ENCODE measurements at regions not wholly inside any gene's neighbourhood (a gene's known extent, or its start where the extent isn't known, plus 50 kb on each side); places are given as distances from the start of the nearest gene placed in this dataset.
"Not testable (repeated sequence)": the region's sequence is repeated elsewhere in the genome, so short reads cannot be mapped to it uniquely, and the experiment has no call there.

DNA sequence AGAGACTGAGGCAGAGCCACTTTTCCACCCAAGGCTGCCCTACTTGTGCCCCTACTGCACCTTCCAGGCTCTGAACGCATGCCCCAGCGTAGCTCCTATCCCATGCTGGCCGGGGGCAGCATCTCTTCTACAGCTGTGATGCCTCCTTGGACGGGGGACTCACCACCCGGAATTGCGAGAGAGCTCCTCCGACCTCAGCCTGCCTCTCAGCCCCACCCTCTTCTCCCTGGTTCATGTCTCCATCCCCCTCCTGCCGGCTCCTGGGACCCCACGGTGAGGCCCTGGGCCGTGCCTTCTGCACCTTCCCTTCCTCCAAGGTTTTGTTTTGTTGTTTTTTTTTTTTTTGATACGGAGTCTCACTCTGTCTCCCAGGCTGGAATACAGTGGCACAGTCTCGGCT is 112.4 kb downstream of the MICALL2 start:
- Mint-ChIP-seq H3K4me1 (no peaks in the 10 kb centered on the region), H3K27ac (no peak overlapping the region), H3K9me3 (peaks cover 0 to 1% (median 0%) of the 10 kb centered on the region in 6 donors), H3K4me3 (no peak overlapping the region), H3K36me3 (no peaks in the 10 kb centered on the region), H3K27me3 (ENCODE audit: low read depth in 3 of 3) (peaks cover 3 to 8% (median 7%) of the 10 kb centered on the region in 3 donors)
- no peak for DNase-seq

DNA sequence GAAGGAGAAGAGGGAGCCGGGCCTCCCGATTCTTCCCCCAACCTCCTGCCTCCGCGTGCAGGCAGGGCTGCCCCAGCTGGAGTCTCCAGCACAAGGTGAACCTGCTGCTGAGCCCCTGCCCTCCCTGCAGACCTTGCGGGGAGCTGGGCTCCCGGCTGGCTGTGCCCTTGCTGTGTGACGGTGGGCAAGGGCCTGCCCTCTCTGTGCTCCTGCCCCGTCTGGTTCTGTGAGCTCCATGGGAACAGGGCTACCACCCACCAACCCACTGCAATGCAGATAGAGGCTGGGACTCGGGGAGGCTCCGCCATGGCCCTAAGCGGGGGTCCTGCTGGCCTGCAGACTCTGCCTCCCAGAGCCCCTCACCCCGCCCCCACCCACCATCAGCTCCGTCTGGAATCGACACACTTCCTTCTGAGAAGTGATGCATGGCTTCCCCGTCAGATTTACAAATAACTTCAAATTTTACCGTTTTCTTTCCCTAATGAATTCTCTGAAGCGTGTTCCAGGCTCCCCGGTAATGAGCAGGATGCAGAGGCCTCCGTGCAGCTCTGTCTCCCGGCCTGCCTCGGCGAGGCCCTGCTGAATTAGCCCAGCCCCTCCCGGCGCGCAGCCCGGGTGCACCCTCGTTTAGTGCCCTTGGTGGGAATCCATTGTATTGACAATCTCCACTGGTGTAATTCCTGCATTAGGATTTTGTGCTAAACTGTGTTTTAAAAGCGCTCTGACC is 111.0 kb downstream of the MICALL2 start:
- H3K4me3 Mint-ChIP-seq, result no peak overlapping the region
- no peak overlapping the region for H3K27ac Mint-ChIP-seq
- H3K36me3 Mint-ChIP-seq, result no peaks in the 10 kb centered on the region
- peaks cover 3 to 8% (median 7%) of the 10 kb centered on the region in 3 donors for H3K27me3 Mint-ChIP-seq (ENCODE audit: low read depth in 3 of 3)
- H3K9me3 Mint-ChIP-seq, result no peaks in the 10 kb centered on the region
- no peak for DNase-seq
- H3K4me1 Mint-ChIP-seq, result no peaks in the 10 kb centered on the region

GRCh38 chr7:1348823-1349335 is 110.4 kb downstream of the MICALL2 start:
- DNase-seq, result no peak
- no peak overlapping the region for H3K27ac Mint-ChIP-seq

DNA sequence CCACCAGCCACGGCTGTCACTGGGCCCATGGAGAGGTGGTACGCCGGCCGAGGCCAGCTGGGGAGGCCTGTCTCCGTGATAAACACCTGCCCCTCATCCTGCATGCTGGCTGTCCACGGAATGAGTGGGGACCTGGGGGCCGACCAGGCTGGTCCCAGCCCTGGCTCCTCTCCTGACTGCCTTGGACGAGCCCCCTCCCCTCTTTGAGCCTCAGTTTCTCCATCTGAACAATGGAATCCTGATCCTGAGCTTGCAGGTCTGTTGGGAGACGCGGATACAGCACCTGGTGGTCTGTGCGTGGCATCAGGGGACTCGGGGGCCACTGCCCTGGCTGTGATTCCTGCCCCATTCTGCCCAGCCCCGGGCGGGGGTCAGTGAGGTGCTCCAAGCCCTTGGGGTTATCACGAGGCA is 109.9 kb downstream of the MICALL2 start:
- no peak for DNase-seq
- Mint-ChIP-seq H3K9me3 (no peaks in the 10 kb centered on the region), H3K27ac (no peak overlapping the region), H3K4me3 (no peak overlapping the region), H3K4me1 (no peaks in the 10 kb centered on the region), H3K27me3 (ENCODE audit: low read depth in 3 of 3) (peaks cover 3 to 10% (median 7%) of the 10 kb centered on the region in 3 donors), H3K36me3 (no peaks in the 10 kb centered on the region)

More at GRCh38 chr7:1348823-1349335, 110.4 kb downstream of the MICALL2 start:
- Mint-ChIP-seq H3K4me3 (no peak overlapping the region), H3K36me3 (no peaks in the 10 kb centered on the region), H3K27me3 (ENCODE audit: low read depth in 3 of 3) (peaks cover 3 to 9% (median 8%) of the 10 kb centered on the region in 3 donors), H3K4me1 (no peaks in the 10 kb centered on the region), H3K9me3 (no peaks in the 10 kb centered on the region)

DNA sequence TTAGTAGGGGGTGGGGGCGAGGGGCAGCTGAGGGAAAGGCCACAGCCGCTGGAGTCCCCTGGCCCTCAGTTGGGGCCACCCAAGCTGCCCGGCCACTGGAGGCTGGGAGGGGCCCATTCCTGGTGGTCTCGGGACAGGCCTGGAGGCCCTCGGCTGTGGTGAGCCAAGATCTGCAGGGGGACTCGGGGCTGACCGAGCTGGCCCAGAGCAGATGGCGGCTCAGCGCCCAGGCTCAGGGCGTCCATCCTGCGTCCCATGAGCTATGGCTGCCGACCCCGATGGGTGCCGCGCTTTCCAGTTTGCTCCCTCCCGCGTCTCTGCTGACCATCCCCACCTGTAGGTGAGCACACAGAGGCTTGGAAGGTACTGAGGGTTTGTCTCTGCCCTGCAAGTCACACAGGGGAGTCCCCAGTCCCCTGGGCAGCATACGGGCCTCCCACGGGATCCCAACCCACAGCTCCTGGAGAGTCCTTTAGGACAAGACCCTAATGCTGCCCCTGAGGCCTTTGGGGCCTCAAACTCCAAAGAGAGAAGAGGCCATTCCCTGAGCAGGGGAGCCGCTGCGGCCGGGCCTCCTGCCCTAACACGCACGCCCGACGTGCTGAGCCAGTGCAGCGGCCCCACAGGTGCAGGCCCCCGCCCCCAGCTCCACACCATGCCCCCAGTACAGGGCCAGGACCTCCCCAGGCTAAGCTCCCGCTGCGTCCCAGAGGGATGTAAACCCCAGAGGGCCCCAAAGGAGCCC is 107.2 kb downstream of the MICALL2 start:
- Mint-ChIP-seq H3K27ac (no peak overlapping the region), H3K4me1 (no peaks in the 10 kb centered on the region), H3K36me3 (no peaks in the 10 kb centered on the region), H3K9me3 (no peaks in the 10 kb centered on the region), H3K4me3 (no peak overlapping the region), H3K27me3 (ENCODE audit: low read depth in 3 of 3) (peaks cover 3 to 15% (median 8%) of the 10 kb centered on the region in 3 donors)
- DNase-seq, result no peak

DNA sequence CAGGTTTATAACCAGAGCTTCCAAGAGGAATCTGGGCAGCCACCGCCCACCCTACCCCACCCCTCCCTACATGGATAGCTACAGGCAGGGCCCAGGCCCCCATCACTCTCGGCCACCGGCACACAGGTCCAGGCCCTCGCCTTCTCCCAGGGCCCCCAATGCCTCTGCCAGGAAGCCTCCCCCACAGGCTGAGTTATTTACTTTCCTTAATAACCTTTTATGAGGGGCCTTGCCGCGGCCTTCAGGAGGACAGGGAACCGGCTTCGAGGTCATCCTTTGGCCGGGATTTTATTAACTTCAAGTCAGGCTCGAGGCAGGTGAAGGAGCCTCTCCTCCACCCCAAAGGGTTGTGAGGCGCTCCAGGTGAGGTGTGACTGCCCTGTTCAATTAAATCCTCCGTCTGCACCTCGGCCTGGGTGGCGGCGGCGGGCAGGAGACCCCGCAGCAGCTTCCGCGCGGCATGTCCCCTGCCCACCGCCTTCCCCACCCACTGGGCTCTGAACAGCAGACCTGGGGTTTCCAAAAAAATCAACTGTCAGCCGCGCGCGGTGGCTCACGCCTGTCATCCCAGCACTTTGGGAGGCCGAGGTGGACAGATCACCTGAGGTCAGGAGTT is 106.5 kb downstream of the MICALL2 start:
- H3K36me3 Mint-ChIP-seq, result no peaks in the 10 kb centered on the region
- H3K4me1 Mint-ChIP-seq, result no peaks in the 10 kb centered on the region
- H3K27me3 Mint-ChIP-seq (ENCODE audit: low read depth in 3 of 3), result peaks cover 3 to 14% (median 8%) of the 10 kb centered on the region in 3 donors
- no peak for DNase-seq
- no peak overlapping the region for H3K4me3 Mint-ChIP-seq
- H3K9me3 Mint-ChIP-seq, result no peaks in the 10 kb centered on the region
- H3K27ac Mint-ChIP-seq, result no peak overlapping the region

DNA sequence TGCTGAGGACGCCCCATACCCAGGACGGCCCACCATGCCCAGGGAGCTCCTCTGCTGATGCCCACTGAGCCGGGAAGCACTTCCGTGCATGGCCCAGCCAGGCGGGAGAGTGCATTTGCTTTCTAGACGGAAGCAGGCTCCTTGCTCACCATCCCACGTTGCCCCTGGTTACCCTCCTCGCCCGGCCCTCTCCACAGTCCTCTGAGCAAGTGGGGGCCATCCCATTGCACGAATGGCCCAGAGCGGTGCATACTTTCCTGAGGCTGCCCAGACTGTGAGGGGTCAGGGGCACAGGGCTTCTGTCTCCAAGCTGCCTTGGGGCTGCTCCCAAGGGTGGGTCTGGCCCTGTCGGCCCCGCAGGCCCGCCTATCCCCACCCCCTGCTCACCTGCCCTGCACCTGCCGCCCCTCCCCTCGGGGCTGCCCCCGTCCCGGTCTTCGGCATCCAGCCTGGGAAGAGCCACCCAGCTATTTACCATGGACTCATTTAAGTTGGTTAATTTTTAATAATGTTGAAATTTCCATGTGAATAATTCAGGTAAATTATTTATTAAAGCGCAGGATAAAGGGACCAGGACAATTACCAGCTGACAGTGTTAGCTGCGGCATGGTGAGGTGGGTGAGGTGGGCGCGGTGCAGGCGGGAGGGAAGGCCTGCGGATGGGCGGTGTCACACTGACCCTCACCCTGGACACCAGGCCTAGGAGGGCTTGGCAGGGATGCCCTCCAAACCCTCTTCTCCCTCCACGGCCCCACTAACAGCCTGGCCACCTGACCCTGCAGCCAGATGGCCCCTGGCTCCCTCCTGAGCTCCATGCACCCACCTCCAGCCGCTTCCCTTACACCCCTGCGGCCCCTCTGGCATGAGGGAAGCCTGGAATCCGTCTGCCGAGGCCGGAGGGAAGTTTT is 104.4 kb downstream of the MICALL2 start:
- Mint-ChIP-seq H3K27ac (no peak overlapping the region), H3K27me3 (ENCODE audit: low read depth in 3 of 3) (peaks cover 0 to 12% (median 4%) of the 10 kb centered on the region in 3 donors), H3K4me3 (no peak overlapping the region), H3K9me3 (no peaks in the 10 kb centered on the region), H3K4me1 (no peaks in the 10 kb centered on the region), H3K36me3 (no peaks in the 10 kb centered on the region)
- no peak for DNase-seq

- DNase-seq, result no peak
- no peak overlapping the region for H3K4me3 Mint-ChIP-seq
- no peaks in the 10 kb centered on the region for H3K36me3 Mint-ChIP-seq
- H3K27me3 Mint-ChIP-seq (ENCODE audit: low read depth in 3 of 3), result peaks cover 0 to 11% (median 4%) of the 10 kb centered on the region in 3 donors
- no peak overlapping the region for H3K27ac Mint-ChIP-seq
- H3K4me1 Mint-ChIP-seq, result no peaks in the 10 kb centered on the region
- H3K9me3 Mint-ChIP-seq, result no peaks in the 10 kb centered on the region
Observed at GRCh38 chr7:1355568-1356340, 103.5 kb downstream of the MICALL2 start.

GRCh38 chr7:1356853-1357252 is 102.4 kb downstream of the MICALL2 start:
- not testable (repeated sequence) for H3K36me3 Mint-ChIP-seq, H3K9me3 Mint-ChIP-seq, H3K4me1 Mint-ChIP-seq, H3K27ac Mint-ChIP-seq, H3K4me3 Mint-ChIP-seq, DNase-seq
- H3K27me3 Mint-ChIP-seq (ENCODE audit: low read depth in 3 of 3), result peaks cover 0 to 12% (median 4%) of the 10 kb centered on the region in 3 donors

DNA sequence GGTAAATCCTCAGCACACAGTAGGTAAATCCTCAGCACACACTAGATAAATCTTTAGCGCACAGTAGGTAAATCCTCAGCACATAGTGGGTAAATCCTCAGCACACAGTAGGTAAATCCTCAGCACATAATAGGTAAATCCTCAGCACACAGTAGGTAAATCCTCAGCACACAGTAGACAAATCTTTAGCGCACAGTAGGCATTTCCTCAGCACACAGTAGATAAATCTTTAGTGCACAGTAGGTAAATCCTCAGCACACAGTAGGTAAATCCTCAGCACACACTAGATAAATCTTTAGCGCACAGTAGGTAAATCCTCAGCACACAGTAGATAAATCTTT is 102.0 kb downstream of the MICALL2 start:
- H3K27me3 Mint-ChIP-seq (ENCODE audit: low read depth in 3 of 3), result peaks cover 0 to 12% (median 4%) of the 10 kb centered on the region in 3 donors
- not testable (repeated sequence) for H3K4me3 Mint-ChIP-seq, DNase-seq, H3K9me3 Mint-ChIP-seq, H3K36me3 Mint-ChIP-seq, H3K27ac Mint-ChIP-seq, H3K4me1 Mint-ChIP-seq

DNA sequence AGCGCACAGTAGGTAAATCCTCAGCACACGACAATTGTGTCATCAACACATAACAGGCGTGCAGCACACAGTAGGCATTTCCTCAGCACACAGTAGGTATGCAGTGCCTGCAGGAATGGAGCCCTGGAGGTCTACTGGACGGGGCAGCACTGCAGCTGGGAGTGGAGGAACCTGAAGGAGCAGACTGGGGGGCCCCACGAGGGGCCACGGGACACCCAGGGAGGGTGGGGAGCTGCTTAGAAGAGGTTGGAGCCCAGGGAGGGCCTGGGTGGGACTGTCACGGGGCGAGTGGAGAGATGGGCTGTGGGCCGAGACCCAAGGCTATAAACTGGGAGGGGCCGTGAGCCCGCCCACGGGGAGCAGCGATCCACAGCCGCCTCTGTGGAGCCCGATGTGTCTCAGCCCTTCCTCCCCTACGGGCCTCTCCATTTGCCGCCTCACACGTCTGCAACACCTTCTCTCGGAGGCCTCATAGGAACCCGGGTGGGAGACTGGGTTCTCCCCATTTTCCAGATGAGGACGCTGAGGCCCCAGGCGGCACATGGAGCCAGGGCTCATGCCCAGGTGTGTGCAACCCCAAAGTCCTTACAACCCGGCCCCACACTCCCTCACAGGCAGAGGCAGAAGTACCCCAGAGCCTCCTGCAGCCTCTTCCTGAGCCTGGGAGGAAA is 101.5 kb downstream of the MICALL2 start:
- no peaks in the 10 kb centered on the region for H3K4me1 Mint-ChIP-seq
- DNase-seq, result no peak
- no peaks in the 10 kb centered on the region for H3K36me3 Mint-ChIP-seq
- no peak overlapping the region for H3K27ac Mint-ChIP-seq
- no peak overlapping the region for H3K4me3 Mint-ChIP-seq
- H3K27me3 Mint-ChIP-seq (ENCODE audit: low read depth in 3 of 3), result peaks cover 0 to 12% (median 4%) of the 10 kb centered on the region in 3 donors
- no peaks in the 10 kb centered on the region for H3K9me3 Mint-ChIP-seq

DNA sequence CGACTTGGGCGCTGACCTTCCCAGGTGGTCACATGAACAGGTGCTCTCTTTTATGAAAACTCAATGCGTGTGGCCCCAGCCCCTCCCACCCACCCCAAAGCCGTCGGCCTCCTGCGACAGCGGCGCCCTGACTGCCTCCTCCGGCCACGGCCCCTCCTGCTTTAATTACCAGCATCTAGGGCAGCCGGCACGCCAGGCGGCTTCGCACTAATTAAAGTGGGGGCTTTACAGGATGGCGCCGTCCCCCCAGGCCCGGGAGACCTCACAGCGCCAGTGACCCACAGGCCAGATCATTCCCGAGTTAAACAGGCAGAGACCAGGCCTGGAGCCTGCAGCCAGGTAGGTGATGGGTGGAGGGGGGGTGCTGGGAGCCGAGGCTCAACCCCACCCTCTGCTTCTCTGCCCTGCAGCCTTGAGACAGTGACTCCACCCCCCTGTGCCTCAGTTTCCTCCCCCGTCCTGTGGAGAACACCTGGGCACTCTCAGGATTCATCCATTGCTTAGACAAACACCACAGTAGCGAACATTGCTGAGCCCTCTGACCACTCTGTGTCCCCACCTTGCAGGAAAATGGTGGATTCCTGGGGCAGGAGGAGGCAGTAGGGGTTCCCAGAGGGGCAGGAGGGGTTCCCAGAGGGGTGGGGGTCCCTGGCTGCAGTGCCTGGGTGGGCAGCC is 100.8 kb downstream of the MICALL2 start:
- Mint-ChIP-seq H3K4me3 (no peak overlapping the region), H3K36me3 (no peaks in the 10 kb centered on the region), H3K27me3 (ENCODE audit: low read depth in 3 of 3) (peaks cover 0 to 12% (median 4%) of the 10 kb centered on the region in 3 donors), H3K4me1 (no peaks in the 10 kb centered on the region), H3K27ac (no peak overlapping the region), H3K9me3 (no peaks in the 10 kb centered on the region)
- no peak for DNase-seq

Data from immature natural killer cell (primary cell).